HCT116 (cell line): ENCODE measurements at regions not wholly inside any gene's neighbourhood (a gene's known extent, or its start where the extent isn't known, plus 50 kb on each side); places are given as distances from the start of the nearest gene placed in this dataset.

Experiments used
- ATAC-seq: fragments of 200-7000 bp; cut with Tn5 transposase; 2 replicates; pipeline ENCODE4 v1.9.1; 2020; ENCODE audit warnings: mild to moderate bottlenecking, moderate library complexity
- BruUV-seq: library from RNA; stranded (reverse); fragments of 400-500 nt; replicated peaks from 2 replicates; lab custom pipeline; 2021; lab: Mats Ljungman, UMichigan
- CTCF ChIA-PET: fragments of 300-600 bp; sonication (Branson Sonifier 250); formaldehyde crosslinking; loops from one replicate; lab custom pipeline; 2021; ENCODE audit warnings: antibody characterized with exemption; lab: Charles Lee
- POLR2A ChIA-PET: fragments of 300-600, 350-600 bp; sonication (Branson Sonifier 250); formaldehyde crosslinking; loops from one replicate; lab custom pipeline; 2021; ENCODE audit warnings: antibody characterized with exemption; lab: Charles Lee
- RAD21 ChIA-PET, 2 experiments: fragments of 300-600 bp; sonication (Branson Sonifier 250); formaldehyde crosslinking; loops; one replicate each; lab custom pipeline; 2023; ENCODE audit warnings: low total read pairs in 2 of 2; ENCODE audit not compliant: uncharacterized antibody in 2 of 2, unreplicated experiment in 2 of 2, low non-redundant PET in 1 of 2; lab: Charles Lee
- DNase-seq: peaks from one replicate; pipeline ENCODE4 v3.0.0-alpha.2; 2010; ENCODE audit warnings: low read depth, low spot score
- H2AFZ ChIP-seq: fragments of 200-600 bp; shearing (Covaris generic), sonication (generic); 2 replicates; pipeline ENCODE4 v1.6.1; 2017; ENCODE audit warnings: low read depth, mixed run types, mixed read lengths, antibody characterized with exemption, low read length; ENCODE audit not compliant: poor library complexity, severe bottlenecking
- H3K27ac ChIP-seq: 2 replicates; pipeline ENCODE4 v1.5.1; 2012; ENCODE audit warnings: low read depth, low read length
- H3K27me3 ChIP-seq: fragments of 200-600 bp; sonication (generic); 2 replicates; pipeline ENCODE4 v1.6.1; 2016; ENCODE audit warnings: mixed run types, low read length, mixed read lengths; ENCODE audit not compliant: insufficient read depth
- H3K36me3 ChIP-seq, 2 experiments: fragments of 200-500 bp in 1 of 2; fragments of 200-600 bp in 1 of 2; sonication (Bioruptor generic) in 1 of 2; sonication (generic) in 1 of 2; 2 replicates each; pipeline versions ENCODE4 v1.5.1 to v1.6.1; 2014 to 2016; ENCODE audit warnings: low read length in 2 of 2, inconsistent platforms in 1 of 2, mixed read lengths in 1 of 2, mixed run types in 1 of 2; ENCODE audit not compliant: insufficient read depth in 2 of 2, control insufficient read depth in 1 of 2
- H3K4me1 ChIP-seq, 2 experiments: fragments of 200-600 bp in 1 of 2; sonication (generic) in 1 of 2; 2 replicates each; pipeline versions ENCODE4 v1.5.1 to v1.6.1; 2012 to 2017; ENCODE audit warnings: low read length in 2 of 2, inconsistent platforms in 1 of 2, mild to moderate bottlenecking in 1 of 2, mixed read lengths in 1 of 2, mixed run types in 1 of 2, moderate library complexity in 1 of 2; ENCODE audit not compliant: insufficient read depth in 2 of 2, control insufficient read depth in 1 of 2
- H3K4me2 ChIP-seq: fragments of 200-600 bp; sonication (generic); 2 replicates; pipeline ENCODE4 v1.6.1; 2017; ENCODE audit warnings: mixed run types, low read length, mixed read lengths
- H3K4me3 ChIP-seq, 2 experiments: fragments of 200-600 bp in 1 of 2; sonication (generic) in 1 of 2; replicated peaks in 1 of 2; 2 replicates each; pipeline ENCODE4 v1.5.1; 2011 to 2016; ENCODE audit warnings: low read length in 2 of 2, control low read depth in 1 of 2, low read depth in 1 of 2, mild to moderate bottlenecking in 1 of 2, mixed read lengths in 1 of 2, mixed run types in 1 of 2
- H3K79me2 ChIP-seq: fragments of 200-600 bp; sonication (generic); 2 replicates; pipeline ENCODE4 v1.6.1; 2017; ENCODE audit warnings: mild to moderate bottlenecking, mixed run types, low read length, moderate library complexity, mixed read lengths; ENCODE audit not compliant: insufficient read depth
- H3K9ac ChIP-seq: fragments of 200-600 bp; sonication (generic); 2 replicates; pipeline ENCODE4 v1.6.1; 2016; ENCODE audit warnings: low read length, mixed read lengths
- H3K9me2 ChIP-seq: fragments of 200-600 bp; sonication (generic), shearing (Covaris generic); 2 replicates; pipeline ENCODE4 v1.6.1; 2017; ENCODE audit warnings: mixed run types, mild to moderate bottlenecking, moderate library complexity; ENCODE audit not compliant: insufficient read depth
- H3K9me3 ChIP-seq, 2 experiments: fragments of 200-500 bp in 1 of 2; fragments of 200-600 bp in 1 of 2; sonication (Bioruptor generic) in 1 of 2; sonication (generic) in 1 of 2; 2 replicates each; pipeline ENCODE4 v1.6.1; 2014 to 2017; ENCODE audit warnings: low read length in 2 of 2, mixed read lengths in 2 of 2, inconsistent platforms in 1 of 2, low read depth in 1 of 2, mild to moderate bottlenecking in 1 of 2, mixed run types in 1 of 2, moderate library complexity in 1 of 2; ENCODE audit not compliant: control insufficient read depth in 1 of 2, insufficient read depth in 1 of 2
- H4K20me1 ChIP-seq: fragments of 200-600 bp; sonication (generic), shearing (Covaris generic); 2 replicates; pipeline ENCODE4 v1.6.1; 2017; ENCODE audit warnings: mixed run types, mild to moderate bottlenecking, moderate library complexity; ENCODE audit not compliant: insufficient read depth
- ATF3 ChIP-seq: IDR thresholded peaks from 2 replicates; pipeline ENCODE4 v1.6.1; 2012
- ELF1 ChIP-seq: IDR thresholded peaks from 2 replicates; pipeline ENCODE4 v1.6.1; 2012; ENCODE audit warnings: low read depth, borderline replicate concordance
- MAX ChIP-seq: IDR thresholded peaks from 2 replicates; pipeline ENCODE4 v1.6.1; 2012
- POLR2AphosphoS5 ChIP-seq: IDR thresholded peaks from 2 replicates; pipeline ENCODE4 v1.6.1; 2011; ENCODE audit warnings: mild to moderate bottlenecking, low read depth, low read length, moderate library complexity
- RAD21 ChIP-seq: IDR thresholded peaks from 2 replicates; pipeline ENCODE4 v1.6.1; 2012; ENCODE audit warnings: low read depth, mild to moderate bottlenecking
- SIN3A ChIP-seq: IDR thresholded peaks from 2 replicates; pipeline ENCODE4 v1.6.1; 2012; ENCODE audit warnings: low read depth
- SP1 ChIP-seq: IDR thresholded peaks from 2 replicates; pipeline ENCODE4 v1.6.1; 2012; ENCODE audit warnings: low read depth
- SRF ChIP-seq: IDR thresholded peaks from 2 replicates; pipeline ENCODE4 v1.6.1; 2012; ENCODE audit warnings: low read depth
- intact Hi-C: fragments of 100-400 bp; cut with micrococcal nuclease; formaldehyde crosslinking; loops from 2 replicates; pipeline ENCODE4 v1.10.0; 2022
- TF ChIP-seq, protein P1 (sequence below): IDR thresholded peaks from 2 replicates; pipeline ENCODE4 v1.6.1; 2011; ENCODE audit warnings: mild to moderate bottlenecking, low read length, moderate library complexity; ENCODE audit not compliant: insufficient replicate concordance; ENCODE audit errors: extremely low read depth
- TF ChIP-seq, protein P2 (sequence below): IDR thresholded peaks from 2 replicates; pipeline ENCODE4 v1.6.1; 2012; ENCODE audit warnings: low read depth

- Histone ChIP-seq H3K79me2 (no peaks in the 10 kb centered on the region), H3K4me1 (peaks cover 0 to 3% of the 10 kb centered on the region in 2 experiments; a peak in 1 of 4 replicates), H2AFZ (no peak overlapping the region), H3K4me2 (no peak overlapping the region), H3K4me3 (no peak overlapping the region), H3K27me3 (no peaks in the 10 kb centered on the region), H3K36me3 (no peaks in the 10 kb centered on the region), H4K20me1 (no peaks in the 10 kb centered on the region), H3K9me2 (no peaks in the 10 kb centered on the region), H3K9me3 (no peaks in the 10 kb centered on the region), H3K27ac (no peak overlapping the region), H3K9ac (no peak overlapping the region)
- intact Hi-C loops = no loop called here
- no peak for DNase-seq
- POLR2A ChIA-PET = no interaction called here
- ATAC-seq = no peak
- no TSS peak for BruUV-seq
- RAD21 ChIA-PET = no interaction called here
- CTCF ChIA-PET = no interaction called here
- TF ChIP-seq RAD21 (no peak), ELF1 (no peak), SIN3A (no peak), ATF3 (no peak), SRF (no peak), SP1 (no peak), MAX (no peak), POLR2AphosphoS5 (no peak)
- TF ChIP-seq, protein P1, sequence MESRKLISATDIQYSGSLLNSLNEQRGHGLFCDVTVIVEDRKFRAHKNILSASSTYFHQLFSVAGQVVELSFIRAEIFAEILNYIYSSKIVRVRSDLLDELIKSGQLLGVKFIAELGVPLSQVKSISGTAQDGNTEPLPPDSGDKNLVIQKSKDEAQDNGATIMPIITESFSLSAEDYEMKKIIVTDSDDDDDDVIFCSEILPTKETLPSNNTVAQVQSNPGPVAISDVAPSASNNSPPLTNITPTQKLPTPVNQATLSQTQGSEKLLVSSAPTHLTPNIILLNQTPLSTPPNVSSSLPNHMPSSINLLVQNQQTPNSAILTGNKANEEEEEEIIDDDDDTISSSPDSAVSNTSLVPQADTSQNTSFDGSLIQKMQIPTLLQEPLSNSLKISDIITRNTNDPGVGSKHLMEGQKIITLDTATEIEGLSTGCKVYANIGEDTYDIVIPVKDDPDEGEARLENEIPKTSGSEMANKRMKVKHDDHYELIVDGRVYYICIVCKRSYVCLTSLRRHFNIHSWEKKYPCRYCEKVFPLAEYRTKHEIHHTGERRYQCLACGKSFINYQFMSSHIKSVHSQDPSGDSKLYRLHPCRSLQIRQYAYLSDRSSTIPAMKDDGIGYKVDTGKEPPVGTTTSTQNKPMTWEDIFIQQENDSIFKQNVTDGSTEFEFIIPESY = no peak
- TF ChIP-seq, protein P2, sequence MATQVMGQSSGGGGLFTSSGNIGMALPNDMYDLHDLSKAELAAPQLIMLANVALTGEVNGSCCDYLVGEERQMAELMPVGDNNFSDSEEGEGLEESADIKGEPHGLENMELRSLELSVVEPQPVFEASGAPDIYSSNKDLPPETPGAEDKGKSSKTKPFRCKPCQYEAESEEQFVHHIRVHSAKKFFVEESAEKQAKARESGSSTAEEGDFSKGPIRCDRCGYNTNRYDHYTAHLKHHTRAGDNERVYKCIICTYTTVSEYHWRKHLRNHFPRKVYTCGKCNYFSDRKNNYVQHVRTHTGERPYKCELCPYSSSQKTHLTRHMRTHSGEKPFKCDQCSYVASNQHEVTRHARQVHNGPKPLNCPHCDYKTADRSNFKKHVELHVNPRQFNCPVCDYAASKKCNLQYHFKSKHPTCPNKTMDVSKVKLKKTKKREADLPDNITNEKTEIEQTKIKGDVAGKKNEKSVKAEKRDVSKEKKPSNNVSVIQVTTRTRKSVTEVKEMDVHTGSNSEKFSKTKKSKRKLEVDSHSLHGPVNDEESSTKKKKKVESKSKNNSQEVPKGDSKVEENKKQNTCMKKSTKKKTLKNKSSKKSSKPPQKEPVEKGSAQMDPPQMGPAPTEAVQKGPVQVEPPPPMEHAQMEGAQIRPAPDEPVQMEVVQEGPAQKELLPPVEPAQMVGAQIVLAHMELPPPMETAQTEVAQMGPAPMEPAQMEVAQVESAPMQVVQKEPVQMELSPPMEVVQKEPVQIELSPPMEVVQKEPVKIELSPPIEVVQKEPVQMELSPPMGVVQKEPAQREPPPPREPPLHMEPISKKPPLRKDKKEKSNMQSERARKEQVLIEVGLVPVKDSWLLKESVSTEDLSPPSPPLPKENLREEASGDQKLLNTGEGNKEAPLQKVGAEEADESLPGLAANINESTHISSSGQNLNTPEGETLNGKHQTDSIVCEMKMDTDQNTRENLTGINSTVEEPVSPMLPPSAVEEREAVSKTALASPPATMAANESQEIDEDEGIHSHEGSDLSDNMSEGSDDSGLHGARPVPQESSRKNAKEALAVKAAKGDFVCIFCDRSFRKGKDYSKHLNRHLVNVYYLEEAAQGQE = no peak
Observed at GRCh38 chr14:95024380-95024779, 132.9 kb downstream of the DICER1 start.
